ENCODE measurements at regions not wholly inside any gene's neighbourhood (a gene's known extent, or its start where the extent isn't known, plus 50 kb on each side); places are given as distances from the start of the nearest gene placed in this dataset.

DNA sequence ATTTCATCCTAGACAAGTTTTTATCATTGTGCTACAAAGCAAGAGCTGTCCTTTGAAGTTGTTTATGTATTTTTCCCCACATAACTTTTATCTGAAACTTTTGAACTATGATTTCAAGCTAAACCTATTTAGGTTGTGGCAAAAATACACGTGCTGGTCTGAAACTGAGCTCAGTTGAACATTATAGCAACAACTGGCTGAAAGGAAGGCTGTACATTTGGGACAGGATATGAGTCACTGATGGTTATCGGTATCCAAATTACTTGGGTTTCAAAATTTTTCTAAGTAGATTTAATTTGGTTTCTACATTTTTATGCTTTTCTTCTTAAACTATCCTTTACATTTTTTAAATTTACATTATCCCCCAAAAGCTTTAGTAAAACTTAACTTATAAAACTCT lies 627.3 kb upstream of the NUDT12 start:
- DNase-seq (ENCODE audit: low spot score) = no peak

DNA sequence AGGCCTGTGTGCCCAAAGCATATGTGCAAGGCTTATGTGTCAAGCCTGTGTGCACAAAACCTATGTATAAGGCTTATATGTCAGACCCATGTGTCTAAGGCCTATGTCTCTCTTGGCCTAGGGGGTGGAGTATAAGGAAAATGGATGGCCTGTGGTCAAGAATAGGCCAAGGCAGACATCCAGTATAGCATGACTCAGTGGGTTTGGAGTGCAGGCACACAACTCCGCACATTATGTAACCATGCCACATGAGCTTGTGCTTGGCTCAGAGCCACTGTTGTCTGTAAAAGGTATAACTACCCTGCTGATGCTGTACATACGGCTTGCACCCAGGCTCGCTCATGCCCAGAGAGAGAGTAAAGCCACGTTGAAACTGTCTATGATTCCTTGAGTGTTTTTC lies 626.4 kb upstream of the NUDT12 start:
- no peak for DNase-seq (ENCODE audit: low spot score)

DNA sequence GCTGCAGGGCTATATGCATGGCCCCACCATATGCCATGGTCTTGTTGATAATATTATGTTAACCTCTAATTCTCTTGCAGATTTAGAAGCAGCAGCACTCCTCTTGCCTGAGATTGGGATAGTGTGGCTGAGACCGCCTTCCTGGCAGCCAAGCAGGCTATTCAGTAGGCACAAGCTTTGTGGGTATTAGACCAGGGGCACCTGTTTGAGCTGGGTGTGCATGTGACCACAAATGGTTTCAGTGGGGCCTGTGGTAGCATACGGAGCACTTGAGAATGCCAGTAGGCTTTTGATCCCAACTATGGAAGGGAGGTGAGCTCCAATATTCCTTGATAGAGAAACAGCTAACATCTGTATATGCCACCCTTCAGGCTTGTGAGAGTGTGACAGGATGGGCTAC lies 625.1 kb upstream of the NUDT12 start:
- DNase-seq (ENCODE audit: low spot score) = no peak

DNA sequence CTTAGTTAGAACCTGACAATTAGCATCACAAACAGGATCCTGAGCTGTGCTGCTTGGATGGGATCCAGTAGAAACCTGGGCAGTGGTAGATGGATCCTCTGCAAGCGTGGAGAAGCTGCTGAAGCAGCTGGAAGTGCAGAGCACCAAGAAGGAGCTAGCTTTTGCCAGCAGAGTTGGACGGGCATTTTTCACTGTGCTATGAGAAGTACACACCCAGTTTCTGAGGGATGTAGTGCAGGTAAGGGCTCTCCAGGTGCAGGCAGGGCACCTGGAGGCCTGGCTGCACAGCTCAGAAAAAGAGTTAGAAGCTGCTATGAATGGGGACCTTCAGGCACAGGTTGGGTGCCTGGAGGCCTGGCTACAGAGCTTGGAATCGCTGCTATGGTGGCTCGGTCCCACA lies 623.9 kb upstream of the NUDT12 start:
- DNase-seq (ENCODE audit: low spot score) = no peak

DNA sequence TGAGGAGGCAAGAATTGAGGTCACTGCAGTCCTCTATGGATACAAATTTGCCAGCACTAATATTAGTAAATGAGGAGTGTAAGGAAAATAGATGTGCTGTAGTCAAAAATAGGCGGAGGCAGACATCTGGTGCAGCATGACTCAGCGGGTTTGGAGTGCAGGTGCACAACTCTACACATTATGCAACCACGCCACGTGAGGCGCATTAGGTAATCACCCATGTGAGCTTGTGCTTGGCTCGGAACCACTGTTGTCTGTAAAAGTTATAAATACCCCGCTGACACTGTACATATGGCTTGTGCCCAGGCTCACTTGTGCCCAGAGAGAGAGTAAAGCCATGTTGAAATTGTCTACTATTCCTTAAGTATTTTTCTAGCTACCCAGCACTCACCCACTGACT lies 623.5 kb upstream of the NUDT12 start:
- DNase-seq (ENCODE audit: low spot score) = no peak

DNA sequence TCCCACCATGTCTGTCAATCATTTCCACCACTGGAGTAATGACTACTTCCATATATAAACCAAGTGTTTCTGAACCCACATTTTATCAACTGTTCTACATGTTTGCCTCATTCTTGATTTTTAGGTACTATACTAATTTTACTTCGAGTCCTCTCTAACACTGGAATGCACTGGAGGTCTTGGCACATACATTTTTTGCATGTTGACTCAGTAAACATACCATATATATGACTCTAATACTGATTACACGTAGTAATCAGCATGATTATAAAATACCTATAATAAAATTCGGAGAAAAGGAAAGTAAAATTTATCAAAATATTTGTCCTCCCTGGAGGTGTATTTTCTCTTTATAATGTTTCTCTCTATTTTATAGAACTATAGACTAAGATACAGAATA lies 621.7 kb upstream of the NUDT12 start:
- no peak for DNase-seq (ENCODE audit: low spot score)

DNA sequence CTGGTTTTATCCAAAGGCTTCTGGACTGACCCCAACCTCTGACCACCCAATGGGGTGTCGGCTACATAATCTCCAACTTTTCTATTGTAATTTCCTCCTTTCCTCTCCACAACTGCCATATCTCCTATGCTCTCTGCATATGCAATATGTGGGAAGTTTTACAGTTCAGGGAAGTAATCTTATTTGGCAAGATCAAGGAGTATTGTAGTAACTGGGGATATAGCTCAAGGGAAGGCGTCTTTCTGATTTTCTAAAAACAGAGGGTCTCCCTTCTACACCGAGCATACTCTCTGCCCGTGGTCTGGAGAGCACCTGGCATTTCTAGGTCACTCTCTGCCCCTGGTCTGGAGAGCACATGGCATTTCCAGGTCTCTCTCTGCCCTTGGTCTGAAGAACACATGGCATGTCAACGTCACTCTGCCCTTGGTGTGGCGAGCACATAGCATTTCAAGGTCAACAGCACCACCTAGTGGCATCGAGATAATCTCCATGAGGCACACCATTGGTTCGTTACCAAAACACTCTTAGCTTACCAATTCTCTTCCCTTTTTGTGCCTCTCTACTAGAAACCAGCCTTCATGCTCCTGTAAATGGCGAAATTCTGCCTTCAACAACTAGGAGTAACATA lies 616.4 kb upstream of the NUDT12 start:
- DNase-seq (ENCODE audit: low spot score) = peak; percentile 55

DNA sequence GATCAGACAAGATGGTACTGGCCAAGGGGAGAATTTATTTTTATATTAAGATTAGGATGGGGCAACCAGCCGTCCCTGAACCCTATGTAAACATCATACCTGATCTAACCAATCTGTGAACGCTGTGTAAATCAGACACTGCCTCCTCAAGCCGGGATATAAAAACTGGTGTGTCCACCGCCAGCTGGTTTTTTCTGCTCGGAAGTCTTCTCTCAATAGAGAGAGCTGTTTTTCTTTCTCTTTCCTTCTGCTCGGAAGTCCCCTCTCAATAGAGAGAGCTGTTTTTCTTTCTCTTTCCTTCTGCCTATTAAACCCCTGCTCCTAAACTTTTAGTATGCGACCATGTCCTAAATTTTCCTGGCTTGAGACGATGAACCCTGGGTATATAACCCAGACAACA lies 615.5 kb upstream of the NUDT12 start:
- DNase-seq (ENCODE audit: low spot score) = no peak

DNA sequence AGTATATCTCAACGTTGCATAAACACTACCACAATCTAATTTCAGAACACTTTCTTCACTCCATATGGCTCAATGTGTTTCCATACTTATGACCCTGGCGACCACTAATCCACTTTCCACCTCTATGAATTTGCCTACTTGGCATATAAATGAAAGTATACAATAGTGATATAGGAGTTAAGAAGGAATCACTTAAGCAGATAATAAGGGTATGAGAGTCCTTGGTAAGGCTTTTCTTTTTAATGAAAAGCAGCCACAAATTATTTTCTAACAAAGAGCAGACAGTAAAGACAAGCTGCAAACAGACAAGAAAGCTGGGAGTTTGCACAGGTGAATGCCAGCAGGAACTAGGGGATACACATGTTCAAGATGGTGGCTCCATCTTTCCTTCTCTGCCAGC lies 615.1 kb upstream of the NUDT12 start:
- DNase-seq (ENCODE audit: low spot score) = no peak

DNA sequence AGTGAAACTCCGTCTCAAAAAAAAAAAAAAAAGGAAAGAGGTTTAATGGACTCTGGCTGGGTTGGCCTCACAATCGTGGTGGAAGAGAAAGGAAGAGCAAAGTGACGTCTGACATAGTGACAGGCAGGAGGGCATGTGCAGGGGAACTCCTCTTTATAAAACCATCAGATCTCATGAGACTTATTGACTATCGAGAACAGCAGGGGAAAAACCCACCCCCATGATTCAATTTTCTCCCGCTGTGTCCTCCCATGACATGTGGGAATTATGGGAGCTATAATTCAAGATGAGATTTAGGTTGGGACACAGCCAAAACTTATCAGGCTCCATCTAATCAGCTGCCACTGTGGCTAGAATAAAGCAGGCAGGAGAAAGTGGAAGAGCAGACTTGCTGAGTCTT lies 610.4 kb upstream of the NUDT12 start:
- no peak for DNase-seq (ENCODE audit: low spot score)

DNA sequence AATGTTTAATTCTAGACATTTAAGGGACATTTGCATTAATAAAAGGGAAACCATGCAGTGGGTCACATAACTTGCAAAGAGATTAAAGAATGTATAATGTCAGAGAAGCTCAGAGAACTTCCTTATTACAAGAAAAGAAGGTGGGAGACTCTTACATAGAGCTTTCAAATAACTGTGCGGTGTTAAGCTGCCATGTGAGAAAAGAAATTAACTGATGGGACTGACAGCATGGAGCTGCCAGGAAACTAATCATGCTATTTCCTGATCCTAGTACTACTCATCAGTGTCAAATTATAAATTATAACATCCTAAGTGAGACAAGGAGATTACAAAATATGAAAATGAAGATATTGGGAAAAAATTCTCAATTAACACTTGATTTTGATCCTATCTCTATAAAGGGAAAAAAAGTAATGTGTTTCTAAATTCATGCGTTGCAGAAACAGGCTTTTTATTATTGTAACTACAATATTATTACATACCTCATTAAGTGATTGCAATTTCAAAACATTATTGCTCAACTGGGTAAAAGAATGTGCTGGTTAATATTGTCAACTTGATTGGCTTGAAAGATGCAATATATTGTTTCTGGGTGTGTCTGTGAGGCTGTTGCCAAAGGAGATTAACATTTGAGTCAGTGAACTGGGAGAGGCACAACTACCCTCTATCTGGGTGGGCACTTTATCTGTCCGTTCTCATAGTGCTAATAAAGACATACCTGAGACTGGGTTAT lies 609.5 kb upstream of the NUDT12 start:
- no peak for DNase-seq (ENCODE audit: low spot score)

DNA sequence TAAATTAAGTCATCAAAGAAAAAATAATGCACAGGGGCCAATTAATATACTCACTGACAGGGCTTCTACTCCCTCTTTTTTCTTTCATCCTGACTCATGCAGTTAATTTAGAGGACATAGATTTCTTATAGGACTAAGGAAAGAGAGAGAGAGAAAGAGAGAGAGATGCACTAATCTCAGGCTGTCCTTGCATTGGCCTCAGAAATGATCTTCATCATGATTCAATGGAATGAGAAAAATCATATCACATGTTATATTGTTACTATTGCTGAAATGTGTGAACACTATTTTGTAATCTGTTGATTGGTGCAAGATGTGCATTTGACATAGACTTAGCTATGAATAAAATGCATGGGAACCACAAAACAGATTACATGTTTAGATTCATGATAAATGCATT lies 608.3 kb upstream of the NUDT12 start:
- DNase-seq (ENCODE audit: low spot score) = no peak

DNA sequence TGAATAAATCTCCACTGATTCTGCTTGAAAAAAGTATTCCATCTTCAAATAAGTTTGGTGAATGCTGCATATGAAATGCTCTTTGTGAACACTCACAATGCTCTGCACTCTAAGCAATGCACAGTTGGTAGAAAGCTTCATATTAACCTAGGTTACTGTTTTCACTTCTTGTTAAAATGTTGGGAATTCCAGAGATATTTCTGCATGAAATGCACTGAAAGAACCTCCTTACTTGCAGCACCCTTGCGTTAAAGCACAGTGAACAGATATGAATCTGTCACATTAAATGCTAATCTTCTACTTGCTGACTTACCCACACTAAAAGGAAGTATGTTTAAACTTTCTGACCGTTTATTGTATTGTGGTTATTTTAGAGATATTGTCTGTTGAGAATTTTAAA lies 584.1 kb upstream of the NUDT12 start:
- no peak for DNase-seq (ENCODE audit: low spot score)

DNA sequence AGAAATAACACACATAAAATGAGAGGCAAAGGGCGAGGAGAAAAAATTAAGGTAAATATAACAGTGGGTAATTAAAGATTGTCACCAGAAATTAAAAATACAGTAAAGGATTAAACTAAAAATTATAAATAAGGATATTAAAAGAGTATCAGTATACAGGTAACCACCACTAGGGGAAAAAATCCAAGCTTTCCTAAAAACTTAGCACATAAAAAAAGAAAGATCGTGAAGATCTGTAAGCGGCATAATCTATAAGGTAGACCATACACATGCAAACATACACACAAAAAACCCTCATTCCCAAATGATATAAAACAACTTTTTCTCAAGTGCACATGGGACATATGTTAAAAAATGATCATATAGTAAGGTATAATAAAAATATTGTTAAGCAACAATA lies 577.3 kb upstream of the NUDT12 start:
- no peak for DNase-seq (ENCODE audit: low spot score)

DNA sequence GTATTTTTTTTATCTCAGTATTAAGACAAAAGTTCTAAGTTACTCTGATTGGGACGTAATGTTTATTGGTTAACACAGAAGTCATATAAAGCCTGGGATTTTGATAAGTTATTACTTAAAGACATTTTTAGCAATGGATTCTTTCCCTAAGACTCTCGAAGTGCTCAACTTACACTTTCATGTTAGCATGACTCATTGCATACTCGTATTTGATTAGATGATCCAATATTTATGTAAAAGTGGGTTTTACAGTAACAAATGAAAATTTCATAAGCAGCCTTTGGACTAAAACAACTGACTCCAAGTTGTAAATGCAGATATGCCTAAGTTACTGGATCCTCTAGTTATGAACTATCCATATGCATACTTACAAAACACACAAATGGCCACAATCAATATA lies 567.7 kb upstream of the NUDT12 start:
- no peak for DNase-seq (ENCODE audit: low spot score)

DNA sequence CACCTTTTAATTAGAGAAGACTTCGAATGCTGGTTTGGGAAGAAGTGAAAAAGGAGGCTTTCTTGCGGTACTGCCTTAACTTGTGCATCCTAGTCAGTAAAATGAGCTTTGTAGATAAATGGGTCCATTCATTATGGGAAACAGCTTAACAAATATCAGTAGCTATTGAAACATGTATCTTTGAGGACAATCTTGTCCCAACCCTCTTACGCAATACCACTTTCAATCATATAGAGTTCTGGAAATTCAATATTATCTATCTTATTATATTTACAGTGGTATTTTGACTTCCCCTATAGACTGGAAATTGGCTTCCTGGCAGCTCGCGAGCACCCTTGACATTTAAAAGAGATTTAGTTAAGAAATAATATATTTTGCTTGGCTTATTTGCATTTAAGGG lies 565.8 kb upstream of the NUDT12 start:
- no peak for DNase-seq (ENCODE audit: low spot score)

DNA sequence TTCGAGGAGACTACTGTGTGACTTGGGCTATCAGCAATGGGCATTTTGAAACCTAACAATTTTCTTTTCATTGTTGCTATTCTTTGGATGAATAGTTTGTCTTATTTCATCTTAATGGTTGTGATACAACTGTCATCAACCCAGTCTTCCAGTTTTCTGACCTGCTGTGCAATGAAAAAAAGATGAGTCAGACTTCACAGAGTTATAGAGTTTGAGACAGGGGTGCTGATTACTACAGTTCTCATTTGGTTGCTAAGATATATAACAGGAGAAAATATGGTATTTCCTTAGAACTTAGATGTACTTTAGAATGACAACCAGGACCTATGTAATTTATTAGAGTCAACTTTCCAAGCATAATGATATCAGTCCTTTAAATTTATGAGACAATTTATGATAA lies 564.4 kb upstream of the NUDT12 start:
- DNase-seq (ENCODE audit: low spot score) = no peak

DNA sequence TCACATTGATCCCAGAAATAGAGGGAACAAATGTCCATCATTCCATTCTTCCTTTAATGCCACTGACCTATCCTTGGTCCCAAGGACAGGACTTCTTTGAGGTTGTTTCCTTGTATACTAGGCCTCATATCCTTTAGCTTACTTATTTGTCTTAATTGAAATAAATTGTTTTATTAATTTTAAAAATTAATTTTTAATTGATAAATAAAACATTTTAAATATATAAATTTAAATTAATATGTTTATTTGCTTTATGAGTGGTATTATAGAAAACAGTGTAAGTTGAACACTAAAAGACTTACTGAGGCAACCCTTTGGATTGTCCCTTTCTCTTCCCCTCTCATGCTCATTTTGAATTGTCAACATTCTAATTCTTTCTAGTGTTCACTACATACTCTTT lies 556.9 kb upstream of the NUDT12 start:
- no peak for DNase-seq (ENCODE audit: low spot score)

DNA sequence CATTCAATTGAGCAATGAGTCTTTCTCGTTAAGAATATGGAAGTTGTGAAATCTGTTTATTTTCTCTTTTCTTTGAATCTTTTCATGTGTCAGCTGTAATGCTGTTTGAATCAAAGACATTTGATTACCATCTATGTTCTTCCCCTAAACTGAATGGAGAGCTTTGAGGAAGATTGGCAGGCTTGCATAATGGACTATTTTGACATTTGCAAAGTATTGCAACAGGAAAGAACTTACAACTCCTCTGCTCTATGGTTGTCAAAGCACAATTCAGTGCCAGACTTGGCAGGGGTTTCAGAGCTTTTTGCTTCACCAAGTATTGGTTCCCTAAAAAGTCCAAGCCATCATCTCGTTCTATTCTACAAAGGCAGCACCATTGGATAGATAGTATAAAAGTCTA lies 549.0 kb upstream of the NUDT12 start:
- no peak for DNase-seq (ENCODE audit: low spot score)

DNA sequence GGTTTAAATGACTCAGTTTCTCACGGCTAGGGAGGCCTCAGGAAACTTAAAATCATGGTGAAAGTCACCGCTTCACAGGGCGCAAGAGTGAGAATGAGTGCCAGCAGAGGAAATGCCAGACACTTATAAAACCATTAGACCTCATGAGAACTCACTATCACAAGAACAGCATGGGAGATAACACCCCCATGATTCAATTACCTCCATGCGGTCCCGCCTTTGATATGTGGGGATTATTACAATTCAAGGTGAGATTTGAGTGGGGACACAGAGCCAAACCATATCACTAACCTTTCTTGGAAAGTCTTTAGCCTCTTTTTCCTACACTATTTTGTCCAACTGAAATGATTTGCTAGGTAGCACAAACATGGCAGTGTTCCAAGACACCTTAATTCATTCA lies 533.9 kb upstream of the NUDT12 start:
- DNase-seq (ENCODE audit: low spot score) = no peak

DNA sequence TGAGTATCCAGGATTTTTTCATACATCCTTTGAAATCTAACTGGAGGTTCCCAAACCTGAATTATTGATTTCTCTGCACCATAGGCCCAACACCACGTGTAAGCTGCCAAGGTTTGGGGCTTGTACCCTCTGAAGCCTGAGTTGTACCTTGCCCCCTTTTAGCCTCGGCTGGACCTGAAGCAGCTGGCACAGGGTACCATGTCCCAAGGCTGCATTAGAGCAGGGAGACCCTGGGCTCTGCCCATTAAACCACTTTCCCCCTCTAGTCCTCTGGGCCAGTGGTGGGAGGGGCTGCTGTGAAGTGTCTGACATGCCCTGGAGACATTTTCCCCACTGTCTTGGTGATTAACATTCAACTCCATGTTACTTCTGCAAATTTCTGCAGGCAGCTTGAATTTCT lies 532.9 kb upstream of the NUDT12 start:
- no peak for DNase-seq (ENCODE audit: low spot score)

DNA sequence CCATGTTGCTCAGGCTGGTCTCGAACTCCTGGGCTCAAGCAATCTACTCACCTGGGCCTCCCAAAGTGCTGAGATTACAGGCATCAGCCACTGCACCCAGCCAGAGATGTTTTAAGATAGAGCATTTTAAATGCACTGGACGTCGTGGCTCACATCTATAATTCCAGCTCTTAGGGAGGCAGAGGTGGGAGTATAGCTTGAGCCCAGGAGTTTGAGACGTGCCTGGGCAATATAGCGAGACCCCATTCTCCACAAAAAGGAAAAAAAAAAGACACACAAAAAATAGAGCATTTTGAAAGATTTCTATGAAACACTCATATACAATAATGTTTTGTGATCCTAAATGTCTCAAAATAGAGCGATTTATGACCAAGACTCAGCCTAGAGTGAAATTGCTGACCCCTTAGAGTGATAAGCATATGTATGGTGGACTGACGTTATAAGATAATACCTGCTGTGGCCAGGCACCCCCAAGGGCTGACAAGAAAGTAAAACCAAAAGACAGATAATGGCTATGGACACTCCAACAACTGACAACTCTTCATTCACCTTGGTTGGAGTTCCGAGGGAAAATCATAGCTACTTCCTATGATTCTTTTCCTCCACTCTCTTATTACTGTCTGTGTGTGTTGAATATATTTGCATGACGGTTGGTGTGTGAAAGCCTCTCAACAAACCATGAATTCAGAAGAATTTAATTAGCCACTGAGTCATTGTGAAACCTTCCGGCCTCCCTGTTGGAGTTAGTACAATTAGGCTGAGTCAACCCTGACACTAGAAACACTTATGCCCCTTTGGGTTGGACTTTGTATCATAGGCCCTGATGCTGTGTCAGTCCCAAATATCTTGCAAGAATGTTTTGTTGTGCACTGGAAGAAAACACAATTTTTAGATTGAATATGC lies 526.5 kb upstream of the NUDT12 start:
- DNase-seq (ENCODE audit: low spot score) = no peak

DNA sequence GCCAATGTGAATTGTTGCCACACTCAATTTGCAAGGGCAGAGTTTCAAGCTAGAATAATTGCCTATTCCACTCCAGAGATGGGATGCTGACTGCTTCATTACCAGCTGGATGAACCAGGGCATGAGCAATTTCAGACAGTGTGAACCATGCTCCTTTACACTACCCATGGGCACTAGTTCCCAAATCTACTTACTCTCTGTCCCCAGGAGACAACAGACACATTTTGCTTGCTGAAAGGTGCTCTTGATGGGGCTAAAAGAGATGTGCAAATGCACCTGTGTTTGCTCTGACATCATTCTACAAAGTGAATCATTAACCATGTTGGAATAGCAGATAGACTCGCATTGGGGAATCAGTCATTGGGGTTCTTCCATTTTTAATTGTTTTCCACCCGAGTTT lies 522.3 kb upstream of the NUDT12 start:
- no peak for DNase-seq (ENCODE audit: low spot score)

Data from pons (tissue), 1 donor.